ENCODE measurements at regions not wholly inside any gene's neighbourhood (a gene's known extent, or its start where the extent isn't known, plus 50 kb on each side); places are given as distances from the start of the nearest gene placed in this dataset.

- no peak overlapping the region for H3K4me3 ChIP-seq (ENCODE audit: control insufficient read depth, low read depth, low read length)
- DNase-seq (ENCODE audit: low read depth): no peak
- no peak for TF ChIP-seq CTCF (conservative IDR thresholded peaks at IDR 0.05; ENCODE audit: control insufficient read depth, insufficient read depth, low read depth, low read length)
Measured at GRCh38 chr12:116408489-116409250, 131.2 kb upstream of the MED13L start.

- DNase-seq (ENCODE audit: low read depth): peak; percentile 35
- TF ChIP-seq CTCF (conservative IDR thresholded peaks at IDR 0.05; ENCODE audit: control insufficient read depth, insufficient read depth, low read depth, low read length): no peak
- no peak overlapping the region for H3K4me3 ChIP-seq (ENCODE audit: control insufficient read depth, low read depth, low read length)
Measured at GRCh38 chr12:116411977-116412376, 134.5 kb upstream of the MED13L start.

GRCh38 chr12:116414891-116415290 is 137.4 kb upstream of the MED13L start:
- DNase-seq (ENCODE audit: low read depth): no peak
- no peak for TF ChIP-seq CTCF (conservative IDR thresholded peaks at IDR 0.05; ENCODE audit: control insufficient read depth, insufficient read depth, low read depth, low read length)
- H3K4me3 ChIP-seq (ENCODE audit: control insufficient read depth, low read depth, low read length): no peak overlapping the region

GRCh38 chr12:116415408-116416108 is 138.1 kb upstream of the MED13L start:
- H3K4me3 ChIP-seq (ENCODE audit: control insufficient read depth, low read depth, low read length): no peak overlapping the region
- DNase-seq (ENCODE audit: low read depth): no peak
- no peak for TF ChIP-seq CTCF (conservative IDR thresholded peaks at IDR 0.05; ENCODE audit: control insufficient read depth, insufficient read depth, low read depth, low read length)

GRCh38 chr12:116416166-116416565 is 138.7 kb upstream of the MED13L start:
- no peak for TF ChIP-seq CTCF (conservative IDR thresholded peaks at IDR 0.05; ENCODE audit: control insufficient read depth, insufficient read depth, low read depth, low read length)
- no peak overlapping the region for H3K4me3 ChIP-seq (ENCODE audit: control insufficient read depth, low read depth, low read length)
- DNase-seq (ENCODE audit: low read depth): no peak

GRCh38 chr12:116418551-116418950 is 140.6 kb upstream of the MAP1LC3B2 start:
- TF ChIP-seq CTCF (conservative IDR thresholded peaks at IDR 0.05; ENCODE audit: control insufficient read depth, insufficient read depth, low read depth, low read length): no peak
- no peak for DNase-seq (ENCODE audit: low read depth)
- H3K4me3 ChIP-seq (ENCODE audit: control insufficient read depth, low read depth, low read length): no peak overlapping the region

Measured in fibroblast of mammary gland (primary cell).